ENCODE measurements at regions not wholly inside any gene's neighbourhood (a gene's known extent, or its start where the extent isn't known, plus 50 kb on each side); places are given as distances from the start of the nearest gene placed in this dataset.

DNA sequence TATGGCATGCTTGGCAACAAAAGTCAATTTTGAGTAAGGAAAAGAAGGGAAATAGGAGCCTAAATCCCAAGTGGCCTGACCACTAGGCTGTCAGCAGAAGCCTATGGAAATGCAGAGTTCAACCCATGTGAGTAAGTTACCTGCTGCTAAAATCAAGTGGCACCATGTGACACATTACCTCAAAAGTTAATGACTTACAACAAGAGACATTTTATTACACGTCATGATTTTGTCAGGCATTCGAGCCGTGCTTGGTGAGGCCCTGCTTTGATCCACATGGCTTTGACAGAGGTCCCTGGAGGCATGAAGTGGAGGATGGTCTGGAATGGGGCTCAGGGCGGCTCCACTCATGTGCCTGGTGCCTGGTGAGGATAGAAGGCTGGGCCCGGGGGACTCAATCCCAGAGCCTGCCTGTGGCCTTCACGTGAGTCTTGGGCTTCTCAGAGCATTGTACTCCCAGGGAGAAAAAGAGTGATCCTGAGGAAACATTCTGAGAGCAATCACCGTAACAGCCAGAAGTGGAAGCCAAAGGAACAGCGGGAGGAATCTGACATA is 339.1 kb upstream of the B3GAT1 start:
- no TSS peak for BruUV-seq (replicated peaks)
- Histone ChIP-seq H3K4me1 (replicated peaks; ENCODE audit: insufficient read depth) (no peaks in the 10 kb centered on the region), H3K9me3 (ENCODE audit: insufficient read depth, low read depth) (no peaks in the 10 kb centered on the region), H3K4me2 (no peak overlapping the region), H2AFZ (no peak overlapping the region), H3K27ac (no peak overlapping the region), H3F3A (ENCODE audit: insufficient read depth, low read depth) (no peaks in the 10 kb centered on the region), H3K36me3 (ENCODE audit: low read depth) (no peaks in the 10 kb centered on the region), H3K27me3 (ENCODE audit: insufficient read depth, low read depth) (peaks cover 60% of the 10 kb centered on the region), H3K79me2 (ENCODE audit: low read depth) (no peaks in the 10 kb centered on the region), H3K4me3 (no peak overlapping the region), H4K20me1 (ENCODE audit: insufficient read depth) (no peaks in the 10 kb centered on the region), H3K9me2 (ENCODE audit: insufficient read depth) (no peaks in the 10 kb centered on the region)
- POLR2A ChIA-PET (ENCODE audit: unreplicated experiment), result no interaction called here
- CTCF ChIA-PET, result no interaction called here
- intact Hi-C loops (cut with micrococcal nuclease; ENCODE audit: unreplicated experiment), result no loop called here
- TF ChIP-seq EZH2 (IDR thresholded peaks at IDR 0.05; ENCODE audit: low read depth) (no peak), CTCF (conservative IDR thresholded peaks at IDR 0.05) (no peak)
- no peak for DNase-seq

DNA sequence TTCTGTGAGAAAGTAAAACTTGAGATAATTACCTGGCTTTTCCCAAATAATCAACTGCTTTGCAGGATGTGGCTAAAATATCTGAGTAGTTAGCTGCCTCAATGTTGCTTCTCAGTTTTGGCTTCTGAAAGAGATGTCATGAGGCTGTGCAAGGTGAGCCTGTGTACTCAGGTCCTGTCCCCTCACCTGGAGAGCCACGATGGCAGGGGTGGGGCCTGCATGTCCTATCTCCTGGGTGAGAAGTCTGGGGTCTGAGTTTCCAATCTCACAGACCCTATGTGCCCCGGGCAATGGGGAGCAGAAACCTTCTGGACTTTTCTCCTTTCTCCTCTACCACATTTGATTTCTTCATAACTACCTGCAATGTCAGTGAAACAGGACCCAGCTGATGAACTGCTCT is 338.6 kb upstream of the B3GAT1 start:
- POLR2A ChIA-PET (ENCODE audit: unreplicated experiment), result no interaction called here
- no peaks in the 10 kb centered on the region for H3K9me3 ChIP-seq (ENCODE audit: insufficient read depth, low read depth)
- H3K36me3 ChIP-seq (ENCODE audit: low read depth), result no peaks in the 10 kb centered on the region
- H3K27me3 ChIP-seq (ENCODE audit: insufficient read depth, low read depth), result peaks cover 59% of the 10 kb centered on the region
- H3K4me1 ChIP-seq (replicated peaks; ENCODE audit: insufficient read depth), result no peaks in the 10 kb centered on the region
- TF ChIP-seq CTCF (conservative IDR thresholded peaks at IDR 0.05), result no peak
- no peak for TF ChIP-seq EZH2 (IDR thresholded peaks at IDR 0.05; ENCODE audit: low read depth)
- no peak overlapping the region for H2AFZ ChIP-seq
- no peaks in the 10 kb centered on the region for H3K9me2 ChIP-seq (ENCODE audit: insufficient read depth)
- DNase-seq, result no peak
- no peak overlapping the region for H3K27ac ChIP-seq
- no peak overlapping the region for H3K4me3 ChIP-seq
- no peaks in the 10 kb centered on the region for H4K20me1 ChIP-seq (ENCODE audit: insufficient read depth)
- no peaks in the 10 kb centered on the region for H3K79me2 ChIP-seq (ENCODE audit: low read depth)
- intact Hi-C loops (cut with micrococcal nuclease; ENCODE audit: unreplicated experiment), result no loop called here
- CTCF ChIA-PET, result no interaction called here
- BruUV-seq (replicated peaks), result no TSS peak
- no peak overlapping the region for H3K4me2 ChIP-seq
- no peaks in the 10 kb centered on the region for H3F3A ChIP-seq (ENCODE audit: insufficient read depth, low read depth)

DNA sequence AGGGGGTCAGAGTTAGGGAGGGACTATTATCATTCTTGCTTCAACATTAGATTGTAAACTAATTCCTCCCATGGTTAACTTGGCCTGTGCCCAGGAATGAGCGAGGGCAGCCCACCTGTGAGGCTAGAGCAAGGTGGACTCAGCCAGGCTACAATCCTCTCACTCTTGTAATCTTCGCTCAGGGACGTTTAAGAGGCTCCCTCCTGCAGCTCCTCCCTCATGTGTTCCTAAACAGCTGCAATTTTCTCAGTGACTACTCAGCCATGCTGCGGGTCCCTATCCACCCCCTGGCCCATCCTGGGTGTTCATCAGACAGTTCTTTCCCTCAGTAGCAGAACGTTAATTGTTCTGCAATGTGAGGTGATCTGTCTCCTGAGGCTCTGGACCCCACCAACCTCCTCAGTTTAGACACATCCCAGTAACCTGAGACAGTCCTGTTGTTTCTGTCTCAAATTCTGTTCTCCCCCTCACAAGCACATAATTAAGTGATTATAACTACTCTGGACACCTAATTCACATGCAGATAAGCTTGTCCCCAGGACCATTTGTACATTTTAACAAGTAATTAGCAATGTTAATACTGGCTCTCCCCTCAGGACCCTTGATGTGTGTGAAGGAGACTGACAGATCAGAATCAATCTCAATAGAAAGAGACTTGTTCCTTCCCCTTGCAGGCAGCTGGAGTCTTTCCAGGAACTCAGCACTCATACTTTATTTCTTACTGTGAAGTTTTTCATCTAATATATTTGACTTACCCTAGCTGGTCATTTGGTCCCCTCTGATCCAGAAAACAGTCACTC is 337.2 kb upstream of the B3GAT1 start:
- H3K4me2 ChIP-seq, result no peak overlapping the region
- no TSS peak for BruUV-seq (replicated peaks)
- H3K4me1 ChIP-seq (replicated peaks; ENCODE audit: insufficient read depth), result no peaks in the 10 kb centered on the region
- no peaks in the 10 kb centered on the region for H3K9me3 ChIP-seq (ENCODE audit: insufficient read depth, low read depth)
- no peaks in the 10 kb centered on the region for H3K9me2 ChIP-seq (ENCODE audit: insufficient read depth)
- no peak overlapping the region for H3K4me3 ChIP-seq
- no peaks in the 10 kb centered on the region for H3K36me3 ChIP-seq (ENCODE audit: low read depth)
- no peak overlapping the region for H3K27ac ChIP-seq
- no peak for TF ChIP-seq CTCF (conservative IDR thresholded peaks at IDR 0.05)
- CTCF ChIA-PET, result no interaction called here
- DNase-seq, result no peak
- POLR2A ChIA-PET (ENCODE audit: unreplicated experiment), result no interaction called here
- H4K20me1 ChIP-seq (ENCODE audit: insufficient read depth), result no peaks in the 10 kb centered on the region
- H3F3A ChIP-seq (ENCODE audit: insufficient read depth, low read depth), result no peaks in the 10 kb centered on the region
- H2AFZ ChIP-seq, result no peak overlapping the region
- H3K27me3 ChIP-seq (ENCODE audit: insufficient read depth, low read depth), result peaks cover 55% of the 10 kb centered on the region
- H3K79me2 ChIP-seq (ENCODE audit: low read depth), result no peaks in the 10 kb centered on the region
- intact Hi-C loops (cut with micrococcal nuclease; ENCODE audit: unreplicated experiment), result no loop called here
